H1 (cell line): ENCODE measurements at regions not wholly inside any gene's neighbourhood (a gene's known extent, or its start where the extent isn't known, plus 50 kb on each side); places are given as distances from the start of the nearest gene placed in this dataset.

Source experiments
- CTCF ChIA-PET: fragments of 300-600 bp; sonication (Branson Sonifier 250); formaldehyde crosslinking; loops from one replicate; lab custom pipeline; 2021; ENCODE audit not compliant: partially characterized antibody; lab: Charles Lee
- POLR2A ChIA-PET: fragments of 300-600 bp; sonication (Branson Sonifier 250); formaldehyde crosslinking; loops from one replicate; lab custom pipeline; 2021; ENCODE audit warnings: inconsistent platforms; ENCODE audit not compliant: partially characterized antibody; lab: Charles Lee
- DNase-seq, 2 experiments: peaks; one replicate each; pipeline versions ENCODE4 v3.0.0 to v3.0.0-alpha.2; 2010 to 2022; ENCODE audit warnings: low spot score in 2 of 2, low read depth in 1 of 2, mixed read lengths in 1 of 2
- FAIRE-seq: peaks from 2 replicates; lab custom pipeline; 2011; peaks lifted over from hg19 to GRCh38; lab: Jason Lieb, UNC
- H2AFZ ChIP-seq: 2 replicates; pipeline ENCODE4 v1.8.1; 2012; ENCODE audit warnings: low read length, inconsistent platforms
- H2AK5ac ChIP-seq: 2 replicates; pipeline ENCODE4 v1.6.1; 2013; ENCODE audit warnings: low read depth, low read length
- H2BK120ac ChIP-seq: replicated peaks from 2 replicates; pipeline ENCODE3; 2013; ENCODE audit warnings: low read depth, low read length, inconsistent platforms
- H2BK12ac ChIP-seq: 2 replicates; pipeline ENCODE4 v1.6.1; 2013; ENCODE audit warnings: low read depth, low read length
- H2BK15ac ChIP-seq: 2 replicates; pipeline ENCODE4 v1.6.1; 2013; ENCODE audit warnings: low read length
- H2BK20ac ChIP-seq: 2 replicates; pipeline ENCODE4 v1.6.1; 2013; ENCODE audit warnings: low read length
- H2BK5ac ChIP-seq: 2 replicates; pipeline ENCODE4 v1.6.1; 2013; ENCODE audit warnings: low read depth, low read length
- H3K14ac ChIP-seq: 2 replicates; pipeline ENCODE4 v1.6.1; 2013; ENCODE audit warnings: inconsistent platforms; ENCODE audit not compliant: insufficient read length
- H3K18ac ChIP-seq: 2 replicates; pipeline ENCODE4 v1.6.1; 2013; ENCODE audit warnings: low read length; ENCODE audit errors: extremely low read depth
- H3K23ac ChIP-seq: 2 replicates; pipeline ENCODE4 v1.6.1; 2013; ENCODE audit warnings: inconsistent platforms; ENCODE audit not compliant: insufficient read length
- H3K23me2 ChIP-seq: 2 replicates; pipeline ENCODE4 v1.6.1; 2013; ENCODE audit warnings: low read depth, low read length
- H3K27ac ChIP-seq: 2 replicates; pipeline ENCODE4 v1.6.1; 2011; ENCODE audit warnings: low read depth, low read length, inconsistent platforms
- H3K27me3 ChIP-seq, 4 experiments: replicated peaks in 1 of 4; 1 replicate in 1 of 4; 2 replicates in 3 of 4; pipeline versions ENCODE4 v1.6.1 to v1.8.1; 2011 to 2013; ENCODE audit warnings: low read length in 3 of 4, mild to moderate bottlenecking in 3 of 4, inconsistent platforms in 2 of 4, mixed read lengths in 2 of 4, moderate library complexity in 1 of 4; ENCODE audit not compliant: control insufficient read depth in 3 of 4, insufficient read depth in 3 of 4; ENCODE audit errors: extremely low read depth in 1 of 4
- H3K36me3 ChIP-seq, 4 experiments: 2 replicates each; pipeline versions ENCODE4 v1.6.1 to v1.8.1; 2011 to 2013; ENCODE audit warnings: mild to moderate bottlenecking in 4 of 4, low read length in 3 of 4, moderate library complexity in 2 of 4, control low read depth in 1 of 4, inconsistent platforms in 1 of 4; ENCODE audit not compliant: insufficient read depth in 4 of 4, control insufficient read depth in 2 of 4
- H3K4ac ChIP-seq: replicated peaks from 2 replicates; pipeline ENCODE3; 2013; ENCODE audit warnings: low read length, low read depth, mixed read lengths, inconsistent platforms; ENCODE audit not compliant: insufficient read length
- H3K4me1 ChIP-seq, 4 experiments: replicated peaks in 1 of 4; 1 replicate in 1 of 4; 2 replicates in 3 of 4; pipeline versions ENCODE4 v1.6.1 to v1.8.1; 2011 to 2013; ENCODE audit warnings: low read length in 3 of 4, inconsistent platforms in 2 of 4, mixed read lengths in 1 of 4; ENCODE audit not compliant: insufficient read depth in 4 of 4, control insufficient read depth in 3 of 4
- H3K4me2 ChIP-seq, 2 experiments: 2 replicates each; pipeline versions ENCODE4 v1.6.1 to v1.8.1; 2011 to 2013; ENCODE audit warnings: low read depth in 2 of 2, low read length in 2 of 2, control low read depth in 1 of 2, inconsistent platforms in 1 of 2, mild to moderate bottlenecking in 1 of 2; ENCODE audit not compliant: insufficient read depth in 1 of 2
- H3K4me3 ChIP-seq, 4 experiments: fragments of 200-600, 300-600 bp in 1 of 4; sonication (generic), shearing (Covaris generic), sonication (Bioruptor Twin) in 1 of 4; 2 replicates each; pipeline versions ENCODE4 v1.5.1 to v1.8.1; 2011 to 2016; ENCODE audit warnings: low read length in 4 of 4, low read depth in 3 of 4, control low read depth in 2 of 4, inconsistent platforms in 2 of 4, mild to moderate bottlenecking in 2 of 4, mixed read lengths in 1 of 4, moderate library complexity in 1 of 4; ENCODE audit not compliant: insufficient read depth in 2 of 4; ENCODE audit errors: extremely low read depth in 1 of 4
- H3K56ac ChIP-seq: replicated peaks from 2 replicates; pipeline ENCODE3; 2013; ENCODE audit warnings: low read depth, mild to moderate bottlenecking, mixed read lengths, low read length, inconsistent platforms; ENCODE audit not compliant: insufficient read length
- H3K79me1 ChIP-seq: 2 replicates; pipeline ENCODE4 v1.6.1; 2013; ENCODE audit warnings: low read depth, low read length, control low read depth
- H3K79me2 ChIP-seq, 2 experiments: 2 replicates each; pipeline versions ENCODE4 v1.6.1 to v1.8.1; 2012 to 2013; ENCODE audit warnings: low read length in 2 of 2, mild to moderate bottlenecking in 2 of 2, inconsistent platforms in 1 of 2; ENCODE audit not compliant: insufficient read depth in 2 of 2, control insufficient read depth in 1 of 2
- H3K9ac ChIP-seq, 4 experiments: replicated peaks in 1 of 4; 1 replicate in 1 of 4; 2 replicates in 3 of 4; pipeline versions ENCODE4 v1.6.1 to v1.8.1; 2011 to 2013; ENCODE audit warnings: low read depth in 3 of 4, low read length in 3 of 4, control low read depth in 2 of 4, mild to moderate bottlenecking in 2 of 4, moderate library complexity in 2 of 4, inconsistent platforms in 1 of 4; ENCODE audit errors: extremely low read depth in 1 of 4
- H3K9me3 ChIP-seq, 2 experiments: 2 replicates each; pipeline versions ENCODE4 v1.6.1 to v1.8.1; 2012 to 2013; ENCODE audit warnings: mild to moderate bottlenecking in 2 of 2, moderate library complexity in 2 of 2, control low read depth in 1 of 2, inconsistent platforms in 1 of 2, low read depth in 1 of 2, low read length in 1 of 2, mixed read lengths in 1 of 2; ENCODE audit not compliant: insufficient read depth in 2 of 2
- H4K20me1 ChIP-seq, 2 experiments: replicated peaks in 1 of 2; 2 replicates each; pipeline versions ENCODE3 to v1.8.1; 2011 to 2013; ENCODE audit warnings: inconsistent platforms in 2 of 2, low read length in 2 of 2, mild to moderate bottlenecking in 1 of 2; ENCODE audit not compliant: insufficient read depth in 2 of 2, control insufficient read depth in 1 of 2
- H4K5ac ChIP-seq: 2 replicates; pipeline ENCODE4 v1.6.1; 2013; ENCODE audit warnings: low read length, low read depth, mixed read lengths, inconsistent platforms; ENCODE audit not compliant: insufficient read length
- H4K8ac ChIP-seq: 2 replicates; pipeline ENCODE4 v1.8.0; 2013; ENCODE audit warnings: mild to moderate bottlenecking, moderate library complexity, low read length, inconsistent platforms; ENCODE audit not compliant: insufficient read depth; ENCODE audit errors: extremely low read depth
- H4K91ac ChIP-seq: replicated peaks from 2 replicates; pipeline ENCODE3; 2013; ENCODE audit warnings: low read length, mixed read lengths, inconsistent platforms; ENCODE audit not compliant: insufficient read length
- CTBP2 ChIP-seq: IDR thresholded peaks from 2 replicates; pipeline ENCODE4 v1.7.0; 2011; ENCODE audit warnings: borderline replicate concordance, mild to moderate bottlenecking, moderate library complexity, mixed read lengths, low read length; ENCODE audit not compliant: insufficient read depth, insufficient read length
- EZH2 ChIP-seq: fragments of 200-600 bp; sonication (generic); IDR thresholded peaks from 2 replicates; pipeline ENCODE4 v1.7.1; 2012; ENCODE audit warnings: low read depth, mild to moderate bottlenecking, moderate library complexity, low read length, inconsistent platforms; ENCODE audit not compliant: severe bottlenecking
- FOSL1 ChIP-seq: IDR thresholded peaks from 2 replicates; pipeline ENCODE4 v1.6.1; 2011; ENCODE audit warnings: mild to moderate bottlenecking, low read depth, low read length, moderate library complexity; ENCODE audit not compliant: insufficient read depth
- POU5F1 ChIP-seq: IDR thresholded peaks from 2 replicates; pipeline ENCODE4 v1.6.1; 2011; ENCODE audit warnings: low read depth, mild to moderate bottlenecking, low read length, moderate library complexity
- RBBP5 ChIP-seq: IDR thresholded peaks from 2 replicates; pipeline ENCODE4 v1.7.1; 2012; ENCODE audit warnings: low read depth, mild to moderate bottlenecking, inconsistent platforms, low read length, moderate library complexity, borderline replicate concordance
- RFX5 ChIP-seq: IDR thresholded peaks from 2 replicates; pipeline ENCODE4 v1.6.1; 2011; ENCODE audit warnings: low read depth, low read length, improper control_type of control experiment, borderline replicate concordance
- SIN3A ChIP-seq, 2 experiments: IDR thresholded peaks in 1 of 2; conservative IDR thresholded peaks in 1 of 2; 2 replicates each; pipeline ENCODE4 v1.6.1; 2011 to 2012; ENCODE audit warnings: low read length in 2 of 2, improper control_type of control experiment in 1 of 2, low read depth in 1 of 2, mild to moderate bottlenecking in 1 of 2
- SP4 ChIP-seq: IDR thresholded peaks from 2 replicates; pipeline ENCODE4 v1.6.1; 2012; ENCODE audit warnings: low read length, inconsistent platforms
- SUZ12 ChIP-seq: fragments of 200-600 bp; sonication (generic); IDR thresholded peaks from 2 replicates; pipeline ENCODE4 v1.6.1; 2012; ENCODE audit warnings: mild to moderate bottlenecking, inconsistent platforms, low read length, moderate library complexity, mixed read lengths
- TAF1 ChIP-seq: IDR thresholded peaks from 2 replicates; pipeline ENCODE4 v1.6.1; 2011; ENCODE audit warnings: mild to moderate bottlenecking, low read depth, low read length
- ZNF274 ChIP-seq: IDR thresholded peaks from 2 replicates; pipeline ENCODE4 v1.7.0; 2012; ENCODE audit warnings: low read length, borderline replicate concordance; ENCODE audit errors: extremely low read depth
- WGBS, 2 experiments: shearing (Covaris generic) in 1 of 2; methylation state at CpG; one replicate each; pipeline versions ENCODE4 v1.1.6 to v1.1.7; 2013 to 2015; ENCODE audit warnings: low lambda C conversion rate in 2 of 2, mixed read lengths in 2 of 2, inconsistent platforms in 1 of 2, low coverage in 1 of 2, missing lambda C conversion rate in 1 of 2; ENCODE audit not compliant: insufficient replicate concordance in 2 of 2, insufficient coverage in 1 of 2, insufficient read length in 1 of 2; ENCODE audit errors: extremely low coverage in 1 of 2, missing lambda C conversion rate in 1 of 2; 5-methylcytosine and 5-hydroxymethylcytosine counted together
- TF ChIP-seq, protein P1 (sequence below), 3 experiments: IDR thresholded peaks; 1 replicate in 2 of 3; 2 replicates in 1 of 3; pipeline versions ENCODE4 v1.5.1 to v1.6.1; 2011; ENCODE audit warnings: low read length in 3 of 3, mild to moderate bottlenecking in 3 of 3, inconsistent platforms in 2 of 3, low read depth in 1 of 3, moderate library complexity in 1 of 3; ENCODE audit not compliant: insufficient read depth in 1 of 3; ENCODE audit errors: control extremely low read depth in 1 of 3

DNA sequence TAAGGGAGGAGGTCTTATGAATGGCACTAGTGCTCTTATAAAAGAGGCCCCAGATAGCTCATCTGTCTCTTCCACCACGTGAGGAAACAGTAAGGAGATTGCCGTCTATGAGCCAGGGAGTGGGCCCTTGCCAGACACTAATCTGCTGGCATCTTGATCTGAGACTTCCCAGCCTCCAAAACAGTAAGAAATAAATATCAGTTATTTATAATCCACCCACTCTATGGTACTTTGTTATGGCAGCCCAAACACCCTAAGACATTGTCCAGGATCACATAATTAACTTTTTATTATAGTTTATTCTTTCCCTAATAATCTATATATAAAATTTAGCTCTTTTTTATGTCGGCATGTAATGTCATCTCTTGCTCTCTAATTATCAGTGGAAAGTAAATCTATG, 144.0 kb upstream of the IRF2BP2 start:
- 79% methylated on average over 3 of the region's 3 CpGs; no CpG with 5 or more reads in 1 of the 2 experiments for WGBS, 2 experiments
- POLR2A ChIA-PET, result no interaction called here
- CTCF ChIA-PET, result interaction anchor here (1.2 to 2.2 kb wide), 4 partner anchors 9 to 14 kb away, joined by 3 to 6 read pairs (median 4); no protein-coding TSS in a partner anchor
- TF ChIP-seq POU5F1, result no peak
- no peak for TF ChIP-seq TAF1
- no peak for TF ChIP-seq RFX5
- no peak for TF ChIP-seq SUZ12
- TF ChIP-seq CTBP2, result no peak
- no peak for TF ChIP-seq EZH2
- TF ChIP-seq FOSL1, result no peak
- TF ChIP-seq SP4, result no peak
- TF ChIP-seq, protein P1, sequence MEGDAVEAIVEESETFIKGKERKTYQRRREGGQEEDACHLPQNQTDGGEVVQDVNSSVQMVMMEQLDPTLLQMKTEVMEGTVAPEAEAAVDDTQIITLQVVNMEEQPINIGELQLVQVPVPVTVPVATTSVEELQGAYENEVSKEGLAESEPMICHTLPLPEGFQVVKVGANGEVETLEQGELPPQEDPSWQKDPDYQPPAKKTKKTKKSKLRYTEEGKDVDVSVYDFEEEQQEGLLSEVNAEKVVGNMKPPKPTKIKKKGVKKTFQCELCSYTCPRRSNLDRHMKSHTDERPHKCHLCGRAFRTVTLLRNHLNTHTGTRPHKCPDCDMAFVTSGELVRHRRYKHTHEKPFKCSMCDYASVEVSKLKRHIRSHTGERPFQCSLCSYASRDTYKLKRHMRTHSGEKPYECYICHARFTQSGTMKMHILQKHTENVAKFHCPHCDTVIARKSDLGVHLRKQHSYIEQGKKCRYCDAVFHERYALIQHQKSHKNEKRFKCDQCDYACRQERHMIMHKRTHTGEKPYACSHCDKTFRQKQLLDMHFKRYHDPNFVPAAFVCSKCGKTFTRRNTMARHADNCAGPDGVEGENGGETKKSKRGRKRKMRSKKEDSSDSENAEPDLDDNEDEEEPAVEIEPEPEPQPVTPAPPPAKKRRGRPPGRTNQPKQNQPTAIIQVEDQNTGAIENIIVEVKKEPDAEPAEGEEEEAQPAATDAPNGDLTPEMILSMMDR (IDR thresholded peaks at IDR 0.05; ENCODE audit: control extremely low read depth in 1 of 3, insufficient read depth in 1 of 3, low read depth in 1 of 3, low read length in 3 of 3), result no peak
- no peak for TF ChIP-seq SIN3A (conservative IDR thresholded peaks at IDR 0.05 in 1 of 2, IDR thresholded peaks at IDR 0.05 in 1 of 2; ENCODE audit: low read depth in 1 of 2, low read length in 2 of 2)
- no peak for TF ChIP-seq ZNF274
- TF ChIP-seq RBBP5, result no peak

More for the DNA sequence above, 144.0 kb upstream of the IRF2BP2 start:
- Histone ChIP-seq H3K56ac (no peak overlapping the region), H2AK5ac (no peak overlapping the region), H3K14ac (no peak overlapping the region), H4K91ac (no peak overlapping the region), H3K4me3 (no peak overlapping the region), H3K27me3 (no peaks in the 10 kb centered on the region), H2AFZ (no peak overlapping the region), H4K5ac (no peak overlapping the region), H4K20me1 (no peaks in the 10 kb centered on the region), H3K4ac (no peak overlapping the region), H3K79me1 (no peaks in the 10 kb centered on the region), H2BK5ac (no peak overlapping the region), H3K9ac (no peak overlapping the region), H3K18ac (no peak overlapping the region), H3K9me3 (no peaks in the 10 kb centered on the region), H3K4me2 (no peak overlapping the region), H2BK120ac (no peak overlapping the region), H4K8ac (no peak overlapping the region), H3K79me2 (no peaks in the 10 kb centered on the region), H3K36me3 (no peaks in the 10 kb centered on the region), H3K23ac (no peak overlapping the region), H2BK15ac (no peak overlapping the region), H3K4me1 (no peaks in the 10 kb centered on the region), H3K23me2 (no peaks in the 10 kb centered on the region), H3K27ac (no peak overlapping the region), H2BK20ac (no peak overlapping the region), H2BK12ac (no peak overlapping the region)
- FAIRE-seq (no peak), DNase-seq (no peak)
